Lung (tissue), 11 donors: ENCODE measurements at regions not wholly inside any gene's neighbourhood (a gene's known extent, or its start where the extent isn't known, plus 50 kb on each side); places are given as distances from the start of the nearest gene placed in this dataset.

ENCODE experiments used
- ATAC-seq: fragments of 200-7000 bp; cut with Tn5 transposase; one replicate; pipeline ENCODE4 v1.9.1; 2020; ENCODE audit warnings: moderate number of reproducible peaks; ENCODE audit not compliant: insufficient read depth, low FRiP score
- DNase-seq, 3 donors: peaks; one replicate each; pipeline ENCODE4 v3.0.0-alpha.2; 2013 to 2017
- H3K27ac ChIP-seq, 2 donors: one replicate each; pipeline ENCODE4 v1.5.1; 2013; ENCODE audit warnings: mild to moderate bottlenecking in 2 of 2, moderate library complexity in 2 of 2, control low read depth in 1 of 2, inconsistent platforms in 1 of 2, low read depth in 1 of 2, low read length in 1 of 2
- H3K27me3 ChIP-seq, 3 donors: one replicate each; pipeline ENCODE4 v1.5.1; 2013; ENCODE audit warnings: low read length in 2 of 3; ENCODE audit not compliant: control insufficient read depth in 3 of 3, insufficient read depth in 3 of 3
- H3K36me3 ChIP-seq, 4 donors: one replicate each; pipeline ENCODE4 v1.5.1; 2013; ENCODE audit warnings: low read length in 4 of 4, mild to moderate bottlenecking in 1 of 4, moderate library complexity in 1 of 4; ENCODE audit not compliant: control insufficient read depth in 4 of 4, insufficient read depth in 4 of 4
- H3K4me1 ChIP-seq, 5 donors: one replicate each; pipeline ENCODE4 v1.5.1; 2013; ENCODE audit warnings: low read length in 5 of 5, mild to moderate bottlenecking in 2 of 5, moderate library complexity in 1 of 5; ENCODE audit not compliant: control insufficient read depth in 5 of 5, insufficient read depth in 5 of 5
- H3K4me3 ChIP-seq: one replicate; pipeline ENCODE4 v1.5.1; 2013; ENCODE audit warnings: mild to moderate bottlenecking, control low read depth, moderate library complexity
- H3K9ac ChIP-seq, 2 donors: one replicate each; pipeline ENCODE4 v1.5.1; 2013; ENCODE audit warnings: low read length in 2 of 2, control low read depth in 1 of 2; ENCODE audit not compliant: insufficient read depth in 1 of 2
- H3K9me3 ChIP-seq, 4 donors: one replicate each; pipeline ENCODE4 v1.5.1; 2013; ENCODE audit warnings: low read length in 3 of 4, mild to moderate bottlenecking in 1 of 4, moderate library complexity in 1 of 4; ENCODE audit not compliant: control insufficient read depth in 4 of 4, insufficient read depth in 3 of 4
- WGBS, 2 donors: extraction: QIAGEN DNeasy Blood & Tissue Kit; methylation state at CpG; one replicate each; pipeline ENCODE4 v1.1.7; 2013; 5-methylcytosine and 5-hydroxymethylcytosine counted together
- TF ChIP-seq, protein P1 (sequence below): IDR thresholded peaks from 2 replicates; pipeline ENCODE4 v1.5.1; 2012; ENCODE audit warnings: mild to moderate bottlenecking; ENCODE audit errors: control extremely low read depth, extremely low read depth
- donor health status: control.
- donor health status: control.
- donor health status: Bipolar disorder and iron deficiency.
- donor health status: healthy.
- donor health status: DM: yes; HTN: yes; CAD: no.

GRCh38 chr2:3134026-3134571 lies 243.5 kb downstream of the EIPR1 start:
- 94 to 96% methylated on average over 14 of the region's 14 CpGs for WGBS, 2 donors
- no peak overlapping the region for H3K27ac ChIP-seq
- TF ChIP-seq, protein P1, sequence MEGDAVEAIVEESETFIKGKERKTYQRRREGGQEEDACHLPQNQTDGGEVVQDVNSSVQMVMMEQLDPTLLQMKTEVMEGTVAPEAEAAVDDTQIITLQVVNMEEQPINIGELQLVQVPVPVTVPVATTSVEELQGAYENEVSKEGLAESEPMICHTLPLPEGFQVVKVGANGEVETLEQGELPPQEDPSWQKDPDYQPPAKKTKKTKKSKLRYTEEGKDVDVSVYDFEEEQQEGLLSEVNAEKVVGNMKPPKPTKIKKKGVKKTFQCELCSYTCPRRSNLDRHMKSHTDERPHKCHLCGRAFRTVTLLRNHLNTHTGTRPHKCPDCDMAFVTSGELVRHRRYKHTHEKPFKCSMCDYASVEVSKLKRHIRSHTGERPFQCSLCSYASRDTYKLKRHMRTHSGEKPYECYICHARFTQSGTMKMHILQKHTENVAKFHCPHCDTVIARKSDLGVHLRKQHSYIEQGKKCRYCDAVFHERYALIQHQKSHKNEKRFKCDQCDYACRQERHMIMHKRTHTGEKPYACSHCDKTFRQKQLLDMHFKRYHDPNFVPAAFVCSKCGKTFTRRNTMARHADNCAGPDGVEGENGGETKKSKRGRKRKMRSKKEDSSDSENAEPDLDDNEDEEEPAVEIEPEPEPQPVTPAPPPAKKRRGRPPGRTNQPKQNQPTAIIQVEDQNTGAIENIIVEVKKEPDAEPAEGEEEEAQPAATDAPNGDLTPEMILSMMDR = no peak
- ATAC-seq = no peak
- peaks cover 0 to 11% (median 0%) of the 10 kb centered on the region in 5 donors for H3K4me1 ChIP-seq
- no peak overlapping the region for H3K4me3 ChIP-seq
- H3K9ac ChIP-seq = no peak overlapping the region
- H3K27me3 ChIP-seq = no peaks in the 10 kb centered on the region
- no peak for DNase-seq
- H3K9me3 ChIP-seq = peaks cover 0 to 15% (median 2%) of the 10 kb centered on the region in 4 donors
- H3K36me3 ChIP-seq = no peaks in the 10 kb centered on the region

GRCh38 chr2:3132966-3133365 lies 244.7 kb downstream of the EIPR1 start:
- no peak overlapping the region for H3K27ac ChIP-seq
- TF ChIP-seq, protein P1 = no peak
- H3K4me1 ChIP-seq = peaks cover 0 to 11% (median 1%) of the 10 kb centered on the region in 5 donors
- peaks cover 0 to 15% (median 2%) of the 10 kb centered on the region in 4 donors for H3K9me3 ChIP-seq
- no peak for ATAC-seq
- no peaks in the 10 kb centered on the region for H3K36me3 ChIP-seq
- H3K27me3 ChIP-seq = no peaks in the 10 kb centered on the region
- DNase-seq = no peak
- WGBS, 2 donors = 84 to 90% methylated on average over 11 of the region's 11 CpGs
- no peak overlapping the region for H3K9ac ChIP-seq
- H3K4me3 ChIP-seq = no peak overlapping the region

- 77 to 83% methylated on average over 10 of the region's 10 CpGs for WGBS, 2 donors
- TF ChIP-seq, protein P1 = no peak
- peaks cover 0 to 11% (median 4%) of the 10 kb centered on the region in 5 donors for H3K4me1 ChIP-seq
- DNase-seq (no peak), ATAC-seq (no peak)
- H3K4me3 ChIP-seq = no peak overlapping the region
- no peaks in the 10 kb centered on the region for H3K27me3 ChIP-seq
- no peaks in the 10 kb centered on the region for H3K36me3 ChIP-seq
- peaks cover 0 to 11% (median 2%) of the 10 kb centered on the region in 4 donors for H3K9me3 ChIP-seq
- H3K27ac ChIP-seq = no peak overlapping the region
- H3K9ac ChIP-seq = no peak overlapping the region
These were observed 245.2 kb downstream of the EIPR1 start for GRCh38 chr2:3132466-3132865.
